ENCODE measurements at regions not wholly inside any gene's neighbourhood (a gene's known extent, or its start where the extent isn't known, plus 50 kb on each side); places are given as distances from the start of the nearest gene placed in this dataset.

DNA sequence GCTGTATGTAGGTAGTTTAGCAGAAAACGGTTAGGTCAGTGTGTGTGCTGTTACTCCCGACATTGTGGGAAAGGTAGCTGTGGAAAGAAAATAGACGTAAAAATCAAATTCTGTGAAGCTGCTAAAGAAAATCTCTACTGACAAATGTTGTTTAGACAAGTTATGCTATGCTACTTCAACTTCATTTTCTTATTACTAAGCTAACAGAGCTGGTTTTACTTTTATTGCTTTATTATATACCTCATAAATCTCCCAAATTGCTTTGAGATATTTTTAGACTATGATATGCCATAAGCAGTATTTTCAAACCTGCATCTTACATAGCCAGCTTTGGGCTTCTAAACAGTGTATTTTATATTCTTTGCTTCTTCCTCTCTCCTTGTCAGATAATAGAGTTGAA, 108.2 kb upstream of the PACRGL start:
- 65 to 66% methylated on average over 3 of the region's 3 CpGs for WGBS, 2 donors
- no peaks in the 10 kb centered on the region for H3K9me3 ChIP-seq
- H3K27me3 ChIP-seq: no peaks in the 10 kb centered on the region
- no peak overlapping the region for H3K27ac ChIP-seq
- DNase-seq: no peak
- H3K36me3 ChIP-seq (ENCODE audit: low read depth, missing control alignments): no peaks in the 10 kb centered on the region
- H3K4me1 ChIP-seq: no peaks in the 10 kb centered on the region
- TF ChIP-seq, protein P1, sequence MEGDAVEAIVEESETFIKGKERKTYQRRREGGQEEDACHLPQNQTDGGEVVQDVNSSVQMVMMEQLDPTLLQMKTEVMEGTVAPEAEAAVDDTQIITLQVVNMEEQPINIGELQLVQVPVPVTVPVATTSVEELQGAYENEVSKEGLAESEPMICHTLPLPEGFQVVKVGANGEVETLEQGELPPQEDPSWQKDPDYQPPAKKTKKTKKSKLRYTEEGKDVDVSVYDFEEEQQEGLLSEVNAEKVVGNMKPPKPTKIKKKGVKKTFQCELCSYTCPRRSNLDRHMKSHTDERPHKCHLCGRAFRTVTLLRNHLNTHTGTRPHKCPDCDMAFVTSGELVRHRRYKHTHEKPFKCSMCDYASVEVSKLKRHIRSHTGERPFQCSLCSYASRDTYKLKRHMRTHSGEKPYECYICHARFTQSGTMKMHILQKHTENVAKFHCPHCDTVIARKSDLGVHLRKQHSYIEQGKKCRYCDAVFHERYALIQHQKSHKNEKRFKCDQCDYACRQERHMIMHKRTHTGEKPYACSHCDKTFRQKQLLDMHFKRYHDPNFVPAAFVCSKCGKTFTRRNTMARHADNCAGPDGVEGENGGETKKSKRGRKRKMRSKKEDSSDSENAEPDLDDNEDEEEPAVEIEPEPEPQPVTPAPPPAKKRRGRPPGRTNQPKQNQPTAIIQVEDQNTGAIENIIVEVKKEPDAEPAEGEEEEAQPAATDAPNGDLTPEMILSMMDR (IDR thresholded peaks at IDR 0.05): no peak
- TF ChIP-seq POLR2A (IDR thresholded peaks at IDR 0.05): no peak
- intact Hi-C loops (cut with DNase I; ENCODE audit: low total_unique reads): no loop called here
- H3K4me3 ChIP-seq: no peak overlapping the region

DNA sequence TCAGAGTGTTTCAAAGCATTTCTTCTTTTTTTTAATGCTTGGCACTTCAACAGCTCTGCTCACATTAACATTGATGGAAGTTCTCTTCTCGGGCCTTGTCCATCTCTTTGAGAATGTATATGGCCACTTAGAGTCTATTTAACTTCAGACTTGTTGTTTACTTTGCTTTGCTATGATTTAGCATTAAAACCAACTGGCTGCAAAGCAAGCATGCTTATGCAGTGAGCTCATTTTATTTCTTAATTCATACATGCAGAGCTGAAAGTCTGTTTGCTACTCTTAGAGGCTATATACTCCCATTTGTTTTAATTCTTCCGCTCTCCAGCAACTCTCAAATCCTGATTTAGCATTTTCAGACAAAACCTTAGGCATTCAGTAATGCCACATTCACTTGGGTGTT, 107.6 kb upstream of the PACRGL start:
- Histone ChIP-seq H3K27me3 (no peaks in the 10 kb centered on the region), H3K4me1 (no peaks in the 10 kb centered on the region), H3K9me3 (no peaks in the 10 kb centered on the region), H3K27ac (no peak overlapping the region), H3K36me3 (ENCODE audit: low read depth, missing control alignments) (no peaks in the 10 kb centered on the region), H3K4me3 (no peak overlapping the region)
- WGBS, 2 donors: 80 to 86% methylated on average over 2 of the region's 2 CpGs
- no peak for DNase-seq
- no peak for TF ChIP-seq POLR2A (IDR thresholded peaks at IDR 0.05)
- TF ChIP-seq, protein P1 (IDR thresholded peaks at IDR 0.05): no peak
- intact Hi-C loops (cut with DNase I; ENCODE audit: low total_unique reads): no loop called here

DNA sequence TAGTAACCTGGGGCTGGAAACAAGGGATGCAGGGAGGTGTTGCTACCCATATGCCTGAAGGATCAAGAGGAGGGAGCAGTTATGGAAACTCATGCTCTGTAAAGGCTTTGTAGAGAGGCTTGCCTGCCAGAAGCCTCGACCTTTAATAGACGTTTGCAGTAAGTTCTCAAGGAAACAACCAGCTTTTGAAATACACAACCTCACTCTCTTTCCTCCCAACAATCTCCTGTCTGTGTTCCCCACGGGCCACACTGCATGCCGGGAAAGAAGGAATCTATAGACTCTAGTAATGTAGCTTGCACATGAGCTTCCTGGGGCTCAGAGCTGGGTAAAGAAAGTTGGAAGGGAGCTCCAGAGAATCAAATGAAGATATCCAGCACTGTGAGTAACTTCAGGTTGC, 101.6 kb upstream of the PACRGL start:
- Histone ChIP-seq H3K27ac (no peak overlapping the region), H3K4me1 (no peaks in the 10 kb centered on the region), H3K27me3 (no peaks in the 10 kb centered on the region), H3K4me3 (no peak overlapping the region), H3K36me3 (ENCODE audit: low read depth, missing control alignments) (no peaks in the 10 kb centered on the region), H3K9me3 (no peaks in the 10 kb centered on the region)
- intact Hi-C loops (cut with DNase I; ENCODE audit: low total_unique reads): no loop called here
- WGBS, 2 donors: 85 to 90% methylated on average over 4 of the region's 4 CpGs
- TF ChIP-seq, protein P1 (IDR thresholded peaks at IDR 0.05): no peak
- no peak for TF ChIP-seq POLR2A (IDR thresholded peaks at IDR 0.05)
- DNase-seq: no peak

DNA sequence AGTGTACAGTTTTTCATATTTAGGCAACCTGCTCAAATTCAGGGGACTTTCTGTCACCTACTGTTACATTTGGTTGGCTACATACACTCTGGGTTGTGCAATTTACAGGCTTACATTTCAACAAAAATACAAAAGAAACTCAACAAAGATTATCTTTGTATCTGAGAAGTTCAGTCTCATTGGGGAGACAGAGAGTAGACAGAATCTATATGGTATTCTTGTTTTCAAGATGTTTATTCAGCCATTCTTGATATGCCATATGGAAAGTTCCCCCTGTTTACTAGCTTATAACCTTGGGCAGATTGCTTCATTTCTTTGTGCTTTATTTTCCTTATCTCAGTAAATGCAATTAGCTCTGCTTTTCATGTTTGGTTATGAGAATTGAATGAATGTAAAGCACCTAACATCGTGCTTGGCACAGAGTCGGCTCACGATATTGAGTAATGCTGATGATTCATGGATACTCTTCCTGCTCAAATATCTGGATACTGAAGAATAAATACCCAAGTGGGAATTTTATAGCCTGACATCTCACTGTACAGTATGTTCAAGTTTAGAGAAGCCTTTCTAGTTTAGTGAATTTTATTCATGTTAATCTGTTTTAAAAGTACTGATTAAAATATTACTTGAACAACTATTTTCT, 96.5 kb upstream of the PACRGL start:
- H3K27me3 ChIP-seq: no peaks in the 10 kb centered on the region
- intact Hi-C loops (cut with DNase I; ENCODE audit: low total_unique reads): no loop called here

More for the DNA sequence above, 96.5 kb upstream of the PACRGL start:
- no peak for DNase-seq
- H3K36me3 ChIP-seq (ENCODE audit: low read depth, missing control alignments): no peaks in the 10 kb centered on the region
- 73 to 74% methylated on average over 3 of the region's 3 CpGs for WGBS, 2 donors
- no peak overlapping the region for H3K4me3 ChIP-seq
- H3K4me1 ChIP-seq: no peaks in the 10 kb centered on the region
- no peaks in the 10 kb centered on the region for H3K9me3 ChIP-seq
- no peak overlapping the region for H3K27ac ChIP-seq
- TF ChIP-seq, protein P1 (IDR thresholded peaks at IDR 0.05): no peak
- no peak for TF ChIP-seq POLR2A (IDR thresholded peaks at IDR 0.05)
